RWPE2 (cell line): ENCODE measurements at regions not wholly inside any gene's neighbourhood (a gene's known extent, or its start where the extent isn't known, plus 50 kb on each side); places are given as distances from the start of the nearest gene placed in this dataset.
"Not testable (repeated sequence)": the region's sequence is repeated elsewhere in the genome, so short reads cannot be mapped to it uniquely, and the experiment has no call there.

Experiments
- ATAC-seq: fragments of 200-7000 bp; cut with Tn5 transposase; 3 replicates; pipeline ENCODE4 v1.9.1; 2021; ENCODE audit warnings: low read depth
- DNase-seq: peaks from one replicate; pipeline ENCODE4 v3.0.0-alpha.2; 2020; ENCODE audit warnings: low spot score
- H3K27ac ChIP-seq: fragments of 450-650 bp; 2 replicates; pipeline ENCODE4 v1.5.1; 2017; ENCODE audit warnings: mild to moderate bottlenecking; ENCODE audit not compliant: poor library complexity, severe bottlenecking
- H3K27me3 ChIP-seq: fragments of 250-450 bp; sonication (Bioruptor Pico); 2 replicates; pipeline ENCODE4 v1.5.1; 2021; ENCODE audit warnings: mild to moderate bottlenecking, moderate library complexity; ENCODE audit not compliant: insufficient read depth, poor library complexity, severe bottlenecking
- H3K36me3 ChIP-seq: fragments of 250-450 bp; sonication (Bioruptor Pico); 2 replicates; pipeline ENCODE4 v1.5.1; 2020; ENCODE audit warnings: low read depth, mild to moderate bottlenecking, moderate library complexity
- H3K4me1 ChIP-seq: fragments of 250-450 bp; sonication (Bioruptor Pico); 2 replicates; pipeline ENCODE4 v1.5.1; 2021; ENCODE audit warnings: mild to moderate bottlenecking, moderate library complexity; ENCODE audit not compliant: insufficient read depth, poor library complexity, severe bottlenecking
- H3K4me3 ChIP-seq: fragments of 250-450 bp; sonication (Bioruptor Pico); 2 replicates; pipeline ENCODE4 v1.5.1; 2021; ENCODE audit warnings: mild to moderate bottlenecking, moderate library complexity; ENCODE audit not compliant: severe bottlenecking
- H3K9me3 ChIP-seq: fragments of 250-450 bp; sonication (Bioruptor Pico); 2 replicates; pipeline ENCODE4 v1.5.1; 2021; ENCODE audit warnings: mild to moderate bottlenecking, moderate library complexity; ENCODE audit not compliant: severe bottlenecking
- CTCF ChIP-seq: fragments of 450-650 bp; IDR thresholded peaks from one replicate; pipeline ENCODE4 v1.5.1; 2017; ENCODE audit warnings: mild to moderate bottlenecking, moderate library complexity; ENCODE audit not compliant: poor library complexity, severe bottlenecking

- no peak for ATAC-seq
- Histone ChIP-seq H3K4me1 (no peaks in the 10 kb centered on the region), H3K9me3 (no peaks in the 10 kb centered on the region), H3K4me3 (no peak overlapping the region), H3K36me3 (no peaks in the 10 kb centered on the region), H3K27ac (no peak overlapping the region), H3K27me3 (no peaks in the 10 kb centered on the region)
- no peak for TF ChIP-seq CTCF
- no peak for DNase-seq
Measured at GRCh38 chr1:232319072-232319471, 310.9 kb downstream of the SIPA1L2 start.

- no peaks in the 10 kb centered on the region for H3K27me3 ChIP-seq
- H3K4me1 ChIP-seq, result no peaks in the 10 kb centered on the region
- no peaks in the 10 kb centered on the region for H3K36me3 ChIP-seq
- no peaks in the 10 kb centered on the region for H3K9me3 ChIP-seq
- TF ChIP-seq CTCF, result no peak
- no peak for DNase-seq
- no peak overlapping the region for H3K27ac ChIP-seq
- ATAC-seq, result no peak
- H3K4me3 ChIP-seq, result no peak overlapping the region
Measured at GRCh38 chr1:232318143-232318542, 311.8 kb downstream of the SIPA1L2 start.

GRCh38 chr1:232317350-232317749, 312.6 kb downstream of the SIPA1L2 start:
- no peak for ATAC-seq
- DNase-seq, result no peak
- H3K4me1 ChIP-seq, result no peaks in the 10 kb centered on the region
- H3K36me3 ChIP-seq, result no peaks in the 10 kb centered on the region
- H3K4me3 ChIP-seq, result no peak overlapping the region
- no peaks in the 10 kb centered on the region for H3K9me3 ChIP-seq
- H3K27me3 ChIP-seq, result no peaks in the 10 kb centered on the region
- H3K27ac ChIP-seq, result no peak overlapping the region
- TF ChIP-seq CTCF, result no peak

GRCh38 chr1:232316864-232317263, 313.1 kb downstream of the SIPA1L2 start:
- no peak for DNase-seq
- no peak overlapping the region for H3K27ac ChIP-seq
- TF ChIP-seq CTCF, result no peak
- H3K4me3 ChIP-seq, result no peak overlapping the region
- H3K4me1 ChIP-seq, result no peaks in the 10 kb centered on the region
- no peaks in the 10 kb centered on the region for H3K36me3 ChIP-seq
- ATAC-seq, result no peak
- H3K9me3 ChIP-seq, result no peaks in the 10 kb centered on the region
- H3K27me3 ChIP-seq, result no peaks in the 10 kb centered on the region

GRCh38 chr1:232313876-232314275, 316.1 kb downstream of the SIPA1L2 start:
- H3K9me3 ChIP-seq, H3K4me1 ChIP-seq, H3K27ac ChIP-seq, ATAC-seq, H3K27me3 ChIP-seq, H3K4me3 ChIP-seq, H3K36me3 ChIP-seq, DNase-seq: not testable (repeated sequence)
